Erythroblast (primary cell): ENCODE measurements at regions not wholly inside any gene's neighbourhood (a gene's known extent, or its start where the extent isn't known, plus 50 kb on each side); places are given as distances from the start of the nearest gene placed in this dataset.

Experiments used
- GATA1 ChIP-seq: IDR thresholded peaks from 2 replicates; pipeline ENCODE4 v1.6.1; 2011; ENCODE audit warnings: low read depth, mild to moderate bottlenecking, control low read depth, low read length, moderate library complexity
- POLR2A ChIP-seq: IDR thresholded peaks from 2 replicates; pipeline ENCODE4 v1.6.1; 2011; ENCODE audit warnings: mild to moderate bottlenecking, low read length

DNA sequence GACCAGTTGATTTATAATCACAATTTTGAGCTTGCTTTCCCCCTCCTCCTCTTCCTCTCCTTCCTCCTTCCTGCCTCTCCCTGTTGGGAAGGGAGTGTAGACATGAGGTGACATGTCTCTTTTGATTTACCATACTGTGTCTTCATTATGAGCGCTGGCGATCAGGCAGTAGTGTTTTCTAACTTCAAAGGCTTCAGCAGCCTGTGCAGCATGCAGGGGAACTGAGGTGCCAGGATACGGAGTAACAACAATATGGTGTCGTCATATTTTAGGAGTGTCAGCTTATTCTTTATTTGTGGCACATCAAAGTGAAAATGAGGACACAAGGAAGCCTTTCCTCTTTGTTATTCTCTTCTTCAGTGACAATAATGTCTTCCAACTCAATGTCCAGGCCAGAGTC, 864.2 kb downstream of the SLC4A3 start:
- TF ChIP-seq POLR2A (no peak), GATA1 (no peak)
